Immature natural killer cell (primary cell): ENCODE measurements at regions not wholly inside any gene's neighbourhood (a gene's known extent, or its start where the extent isn't known, plus 50 kb on each side); places are given as distances from the start of the nearest gene placed in this dataset.

Experiments used
- DNase-seq, 3 donors: peaks; one replicate each; pipeline ENCODE4 v3.0.0; 2022; ENCODE audit warnings: mixed read lengths in 1 of 3
- H3K27ac Mint-ChIP-seq, 6 donors: one replicate each; pipeline ENCODE4 v1.8.0; 2020; ENCODE audit warnings: mixed read lengths in 6 of 6, mild to moderate bottlenecking in 5 of 6, inconsistent platforms in 4 of 6, moderate library complexity in 3 of 6
- H3K27me3 Mint-ChIP-seq, 3 donors: one replicate each; pipeline ENCODE4 v1.8.0; 2020 to 2021; ENCODE audit warnings: low read depth in 3 of 3, mild to moderate bottlenecking in 3 of 3, mixed read lengths in 3 of 3, moderate library complexity in 3 of 3, inconsistent platforms in 1 of 3
- H3K36me3 Mint-ChIP-seq, 3 donors: one replicate each; pipeline ENCODE4 v1.8.0; 2020; ENCODE audit warnings: mixed read lengths in 3 of 3, inconsistent platforms in 2 of 3, mild to moderate bottlenecking in 2 of 3
- H3K4me1 Mint-ChIP-seq, 2 donors: one replicate each; pipeline ENCODE4 v1.8.0; 2020; ENCODE audit warnings: inconsistent platforms in 2 of 2, mild to moderate bottlenecking in 2 of 2, mixed read lengths in 2 of 2, moderate library complexity in 1 of 2
- H3K4me3 Mint-ChIP-seq, 5 donors: one replicate each; pipeline ENCODE4 v1.8.0; 2020; ENCODE audit warnings: mild to moderate bottlenecking in 5 of 5, mixed read lengths in 5 of 5, inconsistent platforms in 3 of 5, moderate library complexity in 3 of 5
- H3K9me3 Mint-ChIP-seq, 6 donors: one replicate each; pipeline ENCODE4 v1.8.0; 2020; ENCODE audit warnings: mild to moderate bottlenecking in 6 of 6, mixed read lengths in 6 of 6, inconsistent platforms in 4 of 6, moderate library complexity in 3 of 6

- Mint-ChIP-seq H3K36me3 (no peaks in the 10 kb centered on the region), H3K9me3 (peaks cover 0 to 5% (median 0%) of the 10 kb centered on the region in 6 donors), H3K4me1 (no peaks in the 10 kb centered on the region), H3K27me3 (peaks cover 0 to 2% (median 0%) of the 10 kb centered on the region in 3 donors), H3K4me3 (no peak overlapping the region), H3K27ac (no peak overlapping the region)
- DNase-seq, result no peak
Observed at GRCh38 chr11:109303342-109303741, 118.6 kb upstream of the C11orf87 start.

DNA sequence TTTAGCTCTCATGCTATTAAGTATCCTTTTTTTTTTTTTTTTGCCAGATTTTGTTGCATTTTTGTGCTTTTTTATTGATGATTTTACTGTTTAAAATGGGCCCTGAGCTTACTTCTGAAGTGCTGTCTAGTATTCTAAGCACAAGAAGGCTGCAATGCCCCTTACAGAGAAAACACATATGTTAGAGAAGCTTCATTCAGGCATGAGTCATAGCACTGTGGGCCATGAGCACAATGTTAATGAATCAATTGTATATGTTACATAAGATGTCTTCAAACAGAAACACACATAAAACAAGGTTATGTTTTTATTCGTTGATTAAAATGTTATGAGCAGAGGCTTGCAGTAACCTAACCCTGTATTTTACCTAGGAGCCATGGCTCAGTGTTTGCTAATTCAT, 117.8 kb upstream of the C11orf87 start:
- no peak for DNase-seq
- H3K9me3 Mint-ChIP-seq, result peaks cover 0 to 5% (median 0%) of the 10 kb centered on the region in 6 donors
- no peak overlapping the region for H3K4me3 Mint-ChIP-seq
- H3K36me3 Mint-ChIP-seq, result no peaks in the 10 kb centered on the region
- H3K4me1 Mint-ChIP-seq, result no peaks in the 10 kb centered on the region
- H3K27me3 Mint-ChIP-seq, result peaks cover 0 to 2% (median 0%) of the 10 kb centered on the region in 3 donors
- H3K27ac Mint-ChIP-seq, result no peak overlapping the region

DNA sequence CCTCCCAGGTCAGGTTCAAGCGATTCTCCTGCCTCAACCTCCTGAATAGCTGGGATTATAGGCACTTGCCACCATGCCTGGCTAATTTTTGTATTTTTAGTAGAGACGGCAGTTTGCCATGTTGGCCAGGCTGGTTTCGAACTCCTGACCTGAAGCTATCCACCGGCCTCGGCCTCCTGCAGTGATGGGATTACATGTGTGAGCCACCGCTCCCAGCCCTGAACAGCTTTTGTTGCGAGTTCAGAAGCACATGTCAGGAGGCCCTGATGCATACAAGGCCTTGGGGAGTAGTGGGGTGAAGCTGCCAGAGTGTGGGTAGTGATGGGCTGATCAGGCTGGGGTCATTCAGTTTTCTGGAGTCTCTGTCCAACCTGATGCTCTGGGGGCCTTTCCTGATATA, 117.0 kb upstream of the C11orf87 start:
- peaks cover 0 to 2% (median 0%) of the 10 kb centered on the region in 3 donors for H3K27me3 Mint-ChIP-seq
- H3K36me3 Mint-ChIP-seq, result no peaks in the 10 kb centered on the region
- no peak overlapping the region for H3K27ac Mint-ChIP-seq
- H3K9me3 Mint-ChIP-seq, result peaks cover 0 to 5% (median 0%) of the 10 kb centered on the region in 6 donors
- no peak overlapping the region for H3K4me3 Mint-ChIP-seq
- no peak for DNase-seq
- H3K4me1 Mint-ChIP-seq, result no peaks in the 10 kb centered on the region

- Mint-ChIP-seq H3K36me3 (no peaks in the 10 kb centered on the region), H3K4me1 (no peaks in the 10 kb centered on the region), H3K27ac (no peak overlapping the region), H3K4me3 (no peak overlapping the region), H3K27me3 (peaks cover 0 to 2% (median 0%) of the 10 kb centered on the region in 3 donors), H3K9me3 (peaks cover 0 to 5% (median 0%) of the 10 kb centered on the region in 6 donors)
- no peak for DNase-seq
Observed at GRCh38 chr11:109306322-109306721, 115.7 kb upstream of the C11orf87 start.

DNA sequence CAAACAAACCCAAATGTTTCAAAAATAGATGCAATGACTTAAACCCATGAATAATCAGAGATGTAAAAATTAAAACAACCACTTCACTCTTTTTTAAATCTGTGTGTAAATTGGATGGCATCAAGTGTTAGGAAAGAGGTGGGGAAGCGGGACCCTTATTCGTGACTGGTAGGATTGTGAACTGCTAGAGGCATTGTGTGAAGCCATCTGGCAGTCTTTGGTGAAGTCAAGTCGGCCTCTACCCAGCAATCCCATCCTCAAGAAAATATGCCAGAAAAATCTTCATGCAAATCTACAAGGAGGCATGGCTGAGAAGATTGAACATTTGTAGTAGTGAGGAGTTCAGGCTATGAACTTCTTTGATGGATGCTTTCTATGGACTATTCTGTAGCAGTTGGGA, 114.6 kb upstream of the C11orf87 start:
- no peak for DNase-seq
- Mint-ChIP-seq H3K9me3 (peaks cover 0 to 5% (median 0%) of the 10 kb centered on the region in 6 donors), H3K27me3 (peaks cover 0 to 2% (median 0%) of the 10 kb centered on the region in 3 donors), H3K27ac (no peak overlapping the region), H3K4me3 (no peak overlapping the region), H3K36me3 (no peaks in the 10 kb centered on the region), H3K4me1 (no peaks in the 10 kb centered on the region)

GRCh38 chr11:109308551-109308950, 113.4 kb upstream of the C11orf87 start:
- no peak overlapping the region for H3K27ac Mint-ChIP-seq
- peaks cover 0 to 5% (median 0%) of the 10 kb centered on the region in 6 donors for H3K9me3 Mint-ChIP-seq
- H3K4me3 Mint-ChIP-seq, result no peak overlapping the region
- H3K36me3 Mint-ChIP-seq, result no peaks in the 10 kb centered on the region
- H3K4me1 Mint-ChIP-seq, result no peaks in the 10 kb centered on the region
- H3K27me3 Mint-ChIP-seq, result peaks cover 0 to 2% (median 0%) of the 10 kb centered on the region in 3 donors
- no peak for DNase-seq

DNA sequence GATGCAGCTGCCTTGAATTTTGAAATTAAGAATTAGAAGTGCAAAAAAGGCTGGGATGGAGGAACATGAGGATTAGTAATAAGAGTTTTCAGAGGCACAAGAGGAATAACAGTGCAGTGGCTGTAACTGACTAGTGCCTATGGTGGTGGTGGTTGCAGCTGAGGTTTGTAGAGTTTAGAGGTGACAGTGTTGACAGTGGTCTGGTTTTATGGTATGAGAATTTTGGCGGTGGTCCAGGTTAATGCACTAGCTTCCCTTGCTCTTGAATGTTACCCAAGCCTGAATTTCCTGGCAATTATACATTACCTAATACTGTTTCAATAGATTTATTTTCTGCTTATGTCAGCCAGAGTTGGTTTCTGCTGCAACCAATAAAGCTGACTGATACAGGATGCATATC, 112.8 kb upstream of the C11orf87 start:
- Mint-ChIP-seq H3K36me3 (no peaks in the 10 kb centered on the region), H3K9me3 (peaks cover 0 to 2% (median 0%) of the 10 kb centered on the region in 6 donors), H3K27ac (no peak overlapping the region), H3K4me1 (no peaks in the 10 kb centered on the region), H3K27me3 (no peaks in the 10 kb centered on the region), H3K4me3 (no peak overlapping the region)
- no peak for DNase-seq

DNA sequence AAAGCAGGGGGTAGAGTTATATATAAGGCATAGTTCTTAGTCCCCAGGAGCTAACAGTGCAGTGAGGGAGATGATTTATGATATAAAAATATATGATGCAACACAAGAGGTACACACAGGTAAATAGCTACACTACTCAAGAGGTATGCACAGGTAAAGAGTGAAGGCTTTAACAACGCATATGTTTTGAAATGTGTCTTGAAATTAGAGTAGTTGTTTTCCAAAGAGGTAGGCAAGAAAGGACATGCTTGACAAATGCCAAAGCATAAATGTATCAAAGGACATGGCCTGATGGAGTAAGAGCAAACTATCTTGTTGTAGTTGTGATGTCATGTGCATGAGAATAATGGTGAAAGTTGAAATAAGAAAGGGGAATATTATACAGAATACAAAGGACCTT, 104.3 kb upstream of the C11orf87 start:
- Mint-ChIP-seq H3K27ac (no peak overlapping the region), H3K27me3 (peaks cover 0 to 3% (median 0%) of the 10 kb centered on the region in 3 donors), H3K36me3 (no peaks in the 10 kb centered on the region), H3K4me1 (no peaks in the 10 kb centered on the region), H3K9me3 (peaks cover 0 to 11% (median 3%) of the 10 kb centered on the region in 6 donors), H3K4me3 (no peak overlapping the region)
- DNase-seq, result no peak

GRCh38 chr11:109320595-109320994, 101.4 kb upstream of the C11orf87 start:
- H3K9me3 Mint-ChIP-seq, result peaks cover 0 to 11% (median 2%) of the 10 kb centered on the region in 6 donors
- H3K36me3 Mint-ChIP-seq, result no peaks in the 10 kb centered on the region
- H3K27ac Mint-ChIP-seq, result no peak overlapping the region
- H3K4me3 Mint-ChIP-seq, result no peak overlapping the region
- DNase-seq, result no peak
- H3K27me3 Mint-ChIP-seq, result peaks cover 0 to 3% (median 0%) of the 10 kb centered on the region in 3 donors
- H3K4me1 Mint-ChIP-seq, result no peaks in the 10 kb centered on the region

DNA sequence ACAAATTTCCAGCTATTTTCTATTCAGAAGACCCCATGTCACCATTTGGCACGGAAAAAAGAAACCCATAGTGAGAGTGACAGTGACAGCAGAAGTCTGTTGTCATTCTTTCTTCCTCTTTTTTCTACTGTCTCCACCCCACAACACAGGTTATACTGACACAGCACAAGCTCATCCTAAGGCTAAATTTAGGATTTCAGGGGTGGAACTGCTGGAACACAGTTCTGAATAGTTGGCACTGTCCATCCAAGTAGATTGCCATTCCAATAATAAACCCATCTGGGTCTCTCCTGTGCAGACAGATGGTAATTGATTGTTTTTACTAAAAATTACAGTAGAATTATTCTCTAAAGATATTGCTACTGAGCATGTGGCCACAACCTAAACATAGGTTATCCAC, 95.2 kb upstream of the C11orf87 start:
- no peaks in the 10 kb centered on the region for H3K27me3 Mint-ChIP-seq
- peaks cover 0 to 13% (median 3%) of the 10 kb centered on the region in 6 donors for H3K9me3 Mint-ChIP-seq
- no peak for DNase-seq
- H3K4me3 Mint-ChIP-seq, result no peak overlapping the region
- no peak overlapping the region for H3K27ac Mint-ChIP-seq
- H3K4me1 Mint-ChIP-seq, result no peaks in the 10 kb centered on the region
- H3K36me3 Mint-ChIP-seq, result no peaks in the 10 kb centered on the region

GRCh38 chr11:109329716-109330115, 92.3 kb upstream of the C11orf87 start:
- no peak for DNase-seq
- Mint-ChIP-seq H3K9me3 (peaks cover 0 to 13% (median 2%) of the 10 kb centered on the region in 6 donors), H3K36me3 (no peaks in the 10 kb centered on the region), H3K27me3 (no peaks in the 10 kb centered on the region), H3K27ac (no peak overlapping the region), H3K4me1 (no peaks in the 10 kb centered on the region), H3K4me3 (no peak overlapping the region)

DNA sequence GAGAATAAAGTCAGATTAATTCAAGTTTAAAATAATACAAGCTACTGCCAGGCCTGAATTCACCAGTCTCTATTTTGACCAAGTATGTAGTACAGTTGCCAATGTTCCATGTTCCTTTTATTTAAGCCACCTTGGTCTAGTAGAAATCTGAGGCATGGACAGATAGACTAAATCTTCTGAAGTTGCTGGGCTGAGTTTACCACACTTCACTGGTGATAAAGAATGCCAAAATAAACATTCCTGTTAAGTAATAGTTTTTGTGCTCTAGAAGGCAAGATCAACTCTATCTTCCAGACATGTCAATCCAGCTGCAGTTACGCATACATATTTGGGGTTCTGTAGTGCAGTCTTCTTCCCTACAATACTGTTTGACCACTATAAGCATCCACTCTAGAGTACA, 83.9 kb upstream of the C11orf87 start:
- Mint-ChIP-seq H3K36me3 (no peaks in the 10 kb centered on the region), H3K27me3 (peaks cover 0 to 2% (median 0%) of the 10 kb centered on the region in 3 donors), H3K4me1 (no peaks in the 10 kb centered on the region), H3K9me3 (peaks cover 0 to 5% (median 4%) of the 10 kb centered on the region in 6 donors), H3K27ac (no peak overlapping the region), H3K4me3 (no peak overlapping the region)
- DNase-seq, result no peak

- peaks cover 0 to 6% (median 3%) of the 10 kb centered on the region in 6 donors for H3K9me3 Mint-ChIP-seq
- no peak overlapping the region for H3K27ac Mint-ChIP-seq
- DNase-seq, result no peak
- no peaks in the 10 kb centered on the region for H3K4me1 Mint-ChIP-seq
- no peaks in the 10 kb centered on the region for H3K36me3 Mint-ChIP-seq
- H3K27me3 Mint-ChIP-seq, result peaks cover 0 to 1% (median under 1%) of the 10 kb centered on the region in 3 donors
- H3K4me3 Mint-ChIP-seq, result no peak overlapping the region
Observed at GRCh38 chr11:109342261-109342660, 79.7 kb upstream of the C11orf87 start.

DNA sequence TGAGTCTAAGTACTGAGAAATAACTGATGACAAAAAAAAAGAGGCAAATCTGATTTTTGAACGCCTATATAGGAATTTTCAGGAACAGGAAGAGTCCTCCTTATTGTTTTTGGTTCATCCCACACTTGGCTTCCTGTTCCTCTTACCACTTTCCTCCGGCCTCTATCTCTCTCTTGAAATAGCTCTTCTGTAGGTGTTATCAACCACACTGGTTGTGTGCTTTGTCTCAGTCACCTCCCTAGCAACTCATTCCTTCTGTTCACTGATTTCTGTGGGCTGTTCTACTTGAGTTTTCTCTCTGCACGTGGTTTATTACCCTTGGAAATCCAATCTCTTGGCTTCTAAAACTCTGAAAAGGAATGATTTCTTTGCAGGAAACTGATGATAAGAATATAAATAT, 78.7 kb upstream of the C11orf87 start:
- H3K4me1 Mint-ChIP-seq, result no peaks in the 10 kb centered on the region
- no peak for DNase-seq
- H3K27me3 Mint-ChIP-seq, result peaks cover 0 to 1% (median 0%) of the 10 kb centered on the region in 3 donors
- no peak overlapping the region for H3K4me3 Mint-ChIP-seq
- H3K27ac Mint-ChIP-seq, result no peak overlapping the region
- H3K9me3 Mint-ChIP-seq, result peaks cover 0 to 9% (median 3%) of the 10 kb centered on the region in 6 donors
- H3K36me3 Mint-ChIP-seq, result no peaks in the 10 kb centered on the region

DNA sequence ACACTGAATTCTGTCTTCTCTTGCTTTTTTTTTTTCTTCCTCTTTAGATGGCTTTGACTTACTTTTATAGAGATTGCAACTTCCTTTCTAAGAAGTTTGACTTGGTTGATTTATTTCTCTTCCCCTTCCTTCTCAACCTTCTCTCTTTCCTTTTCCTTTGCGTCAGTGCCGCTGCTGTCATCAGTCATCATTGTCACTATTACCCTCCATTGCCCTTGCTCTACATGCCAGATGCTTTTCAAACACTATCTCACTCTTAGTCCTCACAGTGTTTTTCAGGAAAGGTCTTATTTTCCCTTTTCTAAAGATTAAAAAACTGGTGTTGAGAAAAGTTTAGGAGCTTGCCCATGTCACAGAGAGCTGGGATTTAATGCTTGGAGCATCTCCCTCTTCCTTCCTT, 74.7 kb upstream of the C11orf87 start:
- Mint-ChIP-seq H3K27ac (no peak overlapping the region), H3K4me1 (no peaks in the 10 kb centered on the region), H3K4me3 (no peak overlapping the region), H3K36me3 (no peaks in the 10 kb centered on the region), H3K9me3 (peaks cover 0 to 7% (median 2%) of the 10 kb centered on the region in 6 donors), H3K27me3 (peaks cover 0 to 1% (median 0%) of the 10 kb centered on the region in 3 donors)
- DNase-seq, result no peak
